Tibial nerve (tissue), 4 donors: ENCODE measurements at regions not wholly inside any gene's neighbourhood (a gene's known extent, or its start where the extent isn't known, plus 50 kb on each side); places are given as distances from the start of the nearest gene placed in this dataset.

Experiments
- EP300 ChIP-seq, 2 donors: sonication (generic); formaldehyde crosslinking; IDR thresholded peaks; one replicate each; pipeline ENCODE4 v1.6.1; 2017; ENCODE audit warnings: antibody characterized with exemption in 2 of 2, mild to moderate bottlenecking in 1 of 2
- POLR2A ChIP-seq, 2 donors: fragments of 450-650 bp; IDR thresholded peaks; one replicate each; pipeline ENCODE4 v1.6.1; 2017; ENCODE audit warnings: antibody characterized with exemption in 2 of 2, mild to moderate bottlenecking in 2 of 2, moderate library complexity in 2 of 2
- TF ChIP-seq, protein P1 (sequence below), 5 experiments: fragments of 200-600 bp in 3 of 5; fragments of 450-650 bp in 2 of 5; sonication (generic) in 3 of 5; IDR thresholded peaks; one replicate each; pipeline ENCODE4 v1.5.1; 2016 to 2019; ENCODE audit warnings: antibody characterized with exemption in 5 of 5, mild to moderate bottlenecking in 3 of 5, moderate library complexity in 2 of 5

DNA sequence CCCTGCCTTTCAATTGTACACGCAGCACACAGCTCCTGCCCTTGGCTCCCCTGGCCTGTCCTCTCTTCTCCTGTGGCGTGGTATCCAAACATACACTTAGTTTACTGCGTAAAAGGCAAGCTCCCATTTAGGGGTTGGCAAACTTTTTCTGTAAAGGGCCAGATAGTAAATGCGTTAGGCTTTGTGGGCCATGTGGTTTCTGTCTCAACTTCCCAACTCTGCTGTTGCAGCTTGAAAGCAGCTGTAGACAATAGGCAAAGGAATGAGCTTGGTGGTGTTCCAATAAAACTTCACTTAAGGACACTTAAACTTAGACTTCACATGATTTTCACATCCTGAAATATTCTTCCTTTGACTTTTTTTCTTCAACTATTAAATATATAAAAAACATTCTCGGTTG lies 63.3 kb downstream of the RHOU start:
- TF ChIP-seq, protein P1, sequence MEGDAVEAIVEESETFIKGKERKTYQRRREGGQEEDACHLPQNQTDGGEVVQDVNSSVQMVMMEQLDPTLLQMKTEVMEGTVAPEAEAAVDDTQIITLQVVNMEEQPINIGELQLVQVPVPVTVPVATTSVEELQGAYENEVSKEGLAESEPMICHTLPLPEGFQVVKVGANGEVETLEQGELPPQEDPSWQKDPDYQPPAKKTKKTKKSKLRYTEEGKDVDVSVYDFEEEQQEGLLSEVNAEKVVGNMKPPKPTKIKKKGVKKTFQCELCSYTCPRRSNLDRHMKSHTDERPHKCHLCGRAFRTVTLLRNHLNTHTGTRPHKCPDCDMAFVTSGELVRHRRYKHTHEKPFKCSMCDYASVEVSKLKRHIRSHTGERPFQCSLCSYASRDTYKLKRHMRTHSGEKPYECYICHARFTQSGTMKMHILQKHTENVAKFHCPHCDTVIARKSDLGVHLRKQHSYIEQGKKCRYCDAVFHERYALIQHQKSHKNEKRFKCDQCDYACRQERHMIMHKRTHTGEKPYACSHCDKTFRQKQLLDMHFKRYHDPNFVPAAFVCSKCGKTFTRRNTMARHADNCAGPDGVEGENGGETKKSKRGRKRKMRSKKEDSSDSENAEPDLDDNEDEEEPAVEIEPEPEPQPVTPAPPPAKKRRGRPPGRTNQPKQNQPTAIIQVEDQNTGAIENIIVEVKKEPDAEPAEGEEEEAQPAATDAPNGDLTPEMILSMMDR (IDR thresholded peaks at IDR 0.05): no peak
- TF ChIP-seq POLR2A (IDR thresholded peaks at IDR 0.05): no peak
- TF ChIP-seq EP300 (IDR thresholded peaks at IDR 0.05): no peak
